Nephron progenitor cell (in vitro differentiated cells): ENCODE measurements at regions not wholly inside any gene's neighbourhood (a gene's known extent, or its start where the extent isn't known, plus 50 kb on each side); places are given as distances from the start of the nearest gene placed in this dataset.

ENCODE experiments used
- DNase-seq: peaks from one replicate; pipeline ENCODE4 v3.0.0; 2021
- H3K27ac Mint-ChIP-seq: 2 replicates; pipeline ENCODE4 v1.8.0; 2021; ENCODE audit warnings: mild to moderate bottlenecking, moderate library complexity, mixed read lengths
- H3K27me3 Mint-ChIP-seq: 2 replicates; pipeline ENCODE4 v1.8.0; 2021; ENCODE audit warnings: mild to moderate bottlenecking, low read depth, mixed read lengths; ENCODE audit not compliant: poor library complexity
- H3K36me3 Mint-ChIP-seq: 2 replicates; pipeline ENCODE4 v1.8.0; 2021; ENCODE audit warnings: low read depth, mixed read lengths
- H3K4me1 Mint-ChIP-seq: 2 replicates; pipeline ENCODE4 v1.8.0; 2021; ENCODE audit warnings: mixed read lengths
- H3K4me3 Mint-ChIP-seq: 2 replicates; pipeline ENCODE4 v1.8.0; 2021; ENCODE audit warnings: mild to moderate bottlenecking, moderate library complexity, mixed read lengths
- H3K9me3 Mint-ChIP-seq: 2 replicates; pipeline ENCODE4 v1.8.0; 2021; ENCODE audit warnings: mild to moderate bottlenecking, moderate library complexity, mixed read lengths
- TF ChIP-seq, protein P1 (sequence below): fragments of 200-600 bp; sonication (generic); IDR thresholded peaks from 2 replicates; pipeline ENCODE4 v1.5.0; 2021; ENCODE audit warnings: antibody characterized with exemption

DNA sequence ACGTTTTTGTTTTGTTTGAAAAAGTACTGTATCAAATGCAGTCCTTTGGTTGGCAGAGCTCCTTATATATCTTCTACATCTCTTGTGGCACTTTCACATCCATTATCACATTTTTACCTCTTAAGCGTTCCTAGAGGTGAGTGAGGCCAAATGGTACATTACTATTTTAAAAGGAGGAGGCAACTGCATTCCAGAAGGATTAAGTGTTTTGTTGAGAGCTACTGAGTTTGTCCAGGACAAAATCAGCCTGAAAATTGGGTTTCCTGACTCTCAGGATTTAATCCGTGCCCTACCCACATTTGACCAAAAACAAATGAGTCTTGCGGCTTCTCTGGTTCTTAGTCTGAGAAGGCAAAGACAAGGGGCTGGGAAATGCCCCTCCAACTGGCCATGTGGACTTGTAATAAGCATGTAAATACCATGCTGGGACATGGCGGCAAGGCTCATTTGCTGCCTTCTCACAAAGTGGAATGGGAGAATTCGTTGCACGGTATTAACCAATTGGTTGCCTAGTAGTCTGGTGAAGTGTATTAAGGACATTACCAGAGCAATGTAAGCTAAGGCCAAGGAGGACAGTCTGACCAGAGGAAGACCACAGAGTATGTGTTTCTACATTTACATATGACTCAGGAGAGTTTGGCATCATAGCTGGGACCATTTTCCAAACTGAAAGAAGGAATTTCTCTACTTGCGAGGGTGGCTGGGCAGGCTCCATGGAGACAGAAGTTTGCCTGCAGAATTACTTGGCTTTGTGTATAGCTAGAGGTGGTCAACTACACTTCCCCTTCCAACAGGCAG is 175.8 kb upstream of the PLXNC1 start:
- H3K4me1 Mint-ChIP-seq, result no peaks in the 10 kb centered on the region
- no peaks in the 10 kb centered on the region for H3K27me3 Mint-ChIP-seq

DNA sequence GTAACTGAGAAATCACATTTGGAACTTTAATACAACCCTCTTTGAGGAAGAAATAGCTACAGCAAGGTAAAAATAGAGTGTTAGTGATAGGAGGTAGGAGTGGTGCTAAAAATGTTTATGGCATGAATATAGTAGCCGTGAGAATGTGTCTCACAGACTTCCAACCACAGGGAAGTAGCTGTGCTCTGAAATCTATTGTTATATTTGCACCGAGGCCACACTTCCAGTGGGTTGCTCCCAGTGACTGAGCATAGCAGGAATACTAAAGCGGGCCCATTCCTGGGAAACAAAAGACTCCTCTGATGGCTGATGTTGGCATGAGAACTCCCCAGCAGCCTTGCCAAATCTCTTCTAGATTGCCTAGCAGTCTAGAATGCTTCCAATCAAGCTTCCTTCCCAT is 174.1 kb upstream of the PLXNC1 start:
- TF ChIP-seq, protein P1, sequence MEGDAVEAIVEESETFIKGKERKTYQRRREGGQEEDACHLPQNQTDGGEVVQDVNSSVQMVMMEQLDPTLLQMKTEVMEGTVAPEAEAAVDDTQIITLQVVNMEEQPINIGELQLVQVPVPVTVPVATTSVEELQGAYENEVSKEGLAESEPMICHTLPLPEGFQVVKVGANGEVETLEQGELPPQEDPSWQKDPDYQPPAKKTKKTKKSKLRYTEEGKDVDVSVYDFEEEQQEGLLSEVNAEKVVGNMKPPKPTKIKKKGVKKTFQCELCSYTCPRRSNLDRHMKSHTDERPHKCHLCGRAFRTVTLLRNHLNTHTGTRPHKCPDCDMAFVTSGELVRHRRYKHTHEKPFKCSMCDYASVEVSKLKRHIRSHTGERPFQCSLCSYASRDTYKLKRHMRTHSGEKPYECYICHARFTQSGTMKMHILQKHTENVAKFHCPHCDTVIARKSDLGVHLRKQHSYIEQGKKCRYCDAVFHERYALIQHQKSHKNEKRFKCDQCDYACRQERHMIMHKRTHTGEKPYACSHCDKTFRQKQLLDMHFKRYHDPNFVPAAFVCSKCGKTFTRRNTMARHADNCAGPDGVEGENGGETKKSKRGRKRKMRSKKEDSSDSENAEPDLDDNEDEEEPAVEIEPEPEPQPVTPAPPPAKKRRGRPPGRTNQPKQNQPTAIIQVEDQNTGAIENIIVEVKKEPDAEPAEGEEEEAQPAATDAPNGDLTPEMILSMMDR, result no peak

More for the DNA sequence above, 175.8 kb upstream of the PLXNC1 start:
- TF ChIP-seq, protein P1, result no peak
- DNase-seq, result no peak
- no peak overlapping the region for H3K4me3 Mint-ChIP-seq
- no peak overlapping the region for H3K27ac Mint-ChIP-seq
- H3K9me3 Mint-ChIP-seq, result peaks cover 25% of the 10 kb centered on the region
- H3K36me3 Mint-ChIP-seq, result peaks cover 7% of the 10 kb centered on the region

DNA sequence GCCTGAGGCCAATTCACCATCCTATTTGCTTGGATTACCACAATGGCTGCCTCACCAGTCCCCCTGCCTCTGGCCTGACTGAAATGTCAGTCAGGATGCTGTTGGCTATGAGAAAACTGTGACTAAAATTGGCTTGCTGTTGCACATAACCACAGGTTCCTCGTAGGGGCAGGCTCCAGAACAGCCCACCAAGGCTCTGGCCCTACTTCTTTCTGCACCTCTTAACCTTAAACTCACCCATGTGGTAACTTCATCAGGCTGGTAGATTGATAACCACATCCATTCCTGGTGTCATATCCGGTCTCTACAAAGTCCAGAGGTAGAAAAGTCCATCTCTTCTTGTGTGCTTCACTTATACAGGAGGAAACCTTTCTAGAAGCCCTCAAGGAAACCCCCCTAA is 172.4 kb upstream of the PLXNC1 start:
- TF ChIP-seq, protein P1, result no peak
- no peak for DNase-seq
- Mint-ChIP-seq H3K27ac (no peak overlapping the region), H3K36me3 (peaks cover 4% of the 10 kb centered on the region), H3K4me1 (no peaks in the 10 kb centered on the region), H3K9me3 (peaks cover 15% of the 10 kb centered on the region), H3K4me3 (no peak overlapping the region), H3K27me3 (no peaks in the 10 kb centered on the region)

More for the DNA sequence above, 174.1 kb upstream of the PLXNC1 start:
- H3K4me3 Mint-ChIP-seq, result no peak overlapping the region
- no peak overlapping the region for H3K27ac Mint-ChIP-seq
- H3K9me3 Mint-ChIP-seq, result peaks cover 25% of the 10 kb centered on the region
- H3K36me3 Mint-ChIP-seq, result peaks cover 7% of the 10 kb centered on the region
- no peak for DNase-seq
- H3K27me3 Mint-ChIP-seq, result no peaks in the 10 kb centered on the region
- no peaks in the 10 kb centered on the region for H3K4me1 Mint-ChIP-seq

DNA sequence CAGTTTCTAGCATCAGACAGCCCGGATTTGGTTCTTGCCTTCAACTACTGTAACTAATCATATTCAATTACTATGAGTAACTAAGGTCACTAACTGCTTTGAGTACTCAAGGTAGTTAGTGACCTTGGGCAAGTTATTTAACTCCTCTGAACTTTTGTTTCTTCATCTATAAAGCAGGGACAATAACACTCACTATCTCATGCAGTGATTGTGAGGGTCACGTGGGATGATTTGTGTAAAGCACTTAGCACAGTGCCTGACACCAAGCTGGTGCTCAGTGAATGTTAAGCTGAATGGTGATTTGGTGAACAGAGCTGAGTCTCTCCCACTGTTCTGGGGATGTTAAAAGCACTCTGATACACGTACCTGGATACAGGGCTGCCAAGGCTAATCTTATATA is 171.3 kb upstream of the PLXNC1 start:
- H3K27ac Mint-ChIP-seq, result no peak overlapping the region

DNA sequence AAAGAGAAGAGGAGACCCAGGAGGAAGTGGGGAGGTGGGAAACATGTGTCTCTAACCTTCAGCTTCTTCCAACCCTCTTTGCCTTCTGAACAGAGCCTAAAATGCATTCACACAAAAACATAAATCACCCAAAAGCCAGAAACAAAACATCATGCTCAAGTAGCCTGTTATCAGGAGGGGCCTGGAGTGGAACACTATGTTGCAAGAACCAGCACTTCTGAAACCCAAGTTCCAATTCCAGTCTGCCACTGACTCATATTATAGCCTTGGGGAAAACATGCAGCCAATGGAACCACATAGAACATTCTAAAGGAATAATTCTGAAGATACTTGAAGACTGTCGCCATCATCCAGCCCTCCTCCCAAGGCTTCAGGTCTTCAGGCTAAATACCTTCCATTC is 169.8 kb upstream of the PLXNC1 start:
- TF ChIP-seq, protein P1, result no peak
- Mint-ChIP-seq H3K4me1 (peaks cover 24% of the 10 kb centered on the region), H3K9me3 (peaks cover 4% of the 10 kb centered on the region), H3K36me3 (no peaks in the 10 kb centered on the region), H3K4me3 (no peak overlapping the region), H3K27me3 (no peaks in the 10 kb centered on the region), H3K27ac (no peak overlapping the region)
- no peak for DNase-seq

More for the DNA sequence above, 171.3 kb upstream of the PLXNC1 start:
- no peak for DNase-seq
- H3K4me1 Mint-ChIP-seq, result peaks cover 10% of the 10 kb centered on the region
- TF ChIP-seq, protein P1, result no peak
- H3K4me3 Mint-ChIP-seq, result no peak overlapping the region
- peaks cover 7% of the 10 kb centered on the region for H3K9me3 Mint-ChIP-seq
- H3K36me3 Mint-ChIP-seq, result no peaks in the 10 kb centered on the region
- no peaks in the 10 kb centered on the region for H3K27me3 Mint-ChIP-seq

DNA sequence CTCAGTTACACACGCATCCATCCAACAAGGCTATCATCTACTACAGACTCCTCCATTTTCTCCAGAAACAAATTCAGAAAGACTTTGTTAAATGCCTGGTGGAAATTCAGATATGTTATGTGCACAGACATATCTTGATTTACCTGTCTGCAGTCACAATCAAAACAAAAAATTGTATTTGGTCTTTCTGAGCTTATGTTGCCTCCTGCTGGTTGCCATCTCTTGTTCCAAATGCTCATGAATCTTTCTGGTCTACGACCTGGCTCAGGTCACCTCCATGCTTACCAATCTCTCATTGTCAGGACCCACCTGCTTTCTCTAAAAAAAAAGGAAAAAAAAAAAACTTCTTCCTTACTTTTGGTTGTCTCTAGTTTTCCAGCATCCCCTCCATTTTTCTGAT is 169.2 kb upstream of the PLXNC1 start:
- DNase-seq, result no peak

More for the DNA sequence above, 169.2 kb upstream of the PLXNC1 start:
- Mint-ChIP-seq H3K27ac (no peak overlapping the region), H3K27me3 (no peaks in the 10 kb centered on the region), H3K9me3 (peaks cover 10% of the 10 kb centered on the region), H3K36me3 (peaks cover 4% of the 10 kb centered on the region), H3K4me1 (peaks cover 24% of the 10 kb centered on the region), H3K4me3 (no peak overlapping the region)
- TF ChIP-seq, protein P1, result peak; percentile 11
